GM19328 (cell line): ENCODE measurements at regions not wholly inside any gene's neighbourhood (a gene's known extent, or its start where the extent isn't known, plus 50 kb on each side); places are given as distances from the start of the nearest gene placed in this dataset.
"Not testable (repeated sequence)": the region's sequence is repeated elsewhere in the genome, so short reads cannot be mapped to it uniquely, and the experiment has no call there.

Source experiments
- ATAC-seq: cut with Tn5 transposase; IDR thresholded peaks from one replicate; pipeline ENCODE4 v1.9.1; 2021; ENCODE audit warnings: mild to moderate bottlenecking, moderate library complexity; ENCODE audit not compliant: unreplicated experiment

GRCh38 chr1:121443001-121443540 is 258.3 kb downstream of the SRGAP2C start:
- ATAC-seq: no peak

- no peak for ATAC-seq
These were observed 259.3 kb downstream of the SRGAP2C start for GRCh38 chr1:121444096-121444495.

- no peak for ATAC-seq
These were observed 260.9 kb downstream of the SRGAP2C start for GRCh38 chr1:121445679-121446078.

GRCh38 chr1:121447280-121447923 is 262.6 kb downstream of the SRGAP2C start:
- not testable (repeated sequence) for ATAC-seq

- not testable (repeated sequence) for ATAC-seq
These were observed 263.3 kb downstream of the SRGAP2C start for GRCh38 chr1:121448064-121448463.

- ATAC-seq: no peak
These were observed 264.1 kb downstream of the SRGAP2C start for GRCh38 chr1:121448851-121449250.

- no peak for ATAC-seq
These were observed 267.7 kb downstream of the SRGAP2C start for GRCh38 chr1:121452484-121452883.

GRCh38 chr1:121458291-121459048 is 273.7 kb downstream of the SRGAP2C start:
- peak; percentile 99 for ATAC-seq

GRCh38 chr1:121459235-121459634 is 274.5 kb downstream of the SRGAP2C start:
- no peak for ATAC-seq

- ATAC-seq: not testable (repeated sequence)
These were observed 284.6 kb downstream of the SRGAP2C start for GRCh38 chr1:121469395-121469794.

GRCh38 chr1:121470401-121470800 is 285.6 kb downstream of the SRGAP2C start:
- ATAC-seq: not testable (repeated sequence)

GRCh38 chr1:121471523-121471922 is 286.7 kb downstream of the SRGAP2C start:
- no peak for ATAC-seq

- ATAC-seq: no peak
These were observed 287.2 kb downstream of the SRGAP2C start for GRCh38 chr1:121472017-121472416.

GRCh38 chr1:121483234-121483633 is 298.5 kb downstream of the SRGAP2C start:
- ATAC-seq: no peak

- ATAC-seq: no peak
These were observed 299.2 kb downstream of the SRGAP2C start for GRCh38 chr1:121483961-121484424.

GRCh38 chr1:121494796-121495195 is 310.0 kb downstream of the SRGAP2C start:
- not testable (repeated sequence) for ATAC-seq

GRCh38 chr1:121511455-121511854 is 326.7 kb downstream of the SRGAP2C start:
- ATAC-seq: not testable (repeated sequence)

GRCh38 chr1:121511876-121512275 is 327.1 kb downstream of the SRGAP2C start:
- not testable (repeated sequence) for ATAC-seq

GRCh38 chr1:121515235-121515634 is 330.5 kb downstream of the SRGAP2C start:
- ATAC-seq: no peak

- peak; percentile 82 for ATAC-seq
These were observed 331.6 kb downstream of the SRGAP2C start for GRCh38 chr1:121516234-121516967.

GRCh38 chr1:121517586-121518230 is 332.9 kb downstream of the SRGAP2C start:
- ATAC-seq: no peak
